Upper lobe of left lung (tissue), 6 donors: ENCODE measurements at regions not wholly inside any gene's neighbourhood (a gene's known extent, or its start where the extent isn't known, plus 50 kb on each side); places are given as distances from the start of the nearest gene placed in this dataset.

Source experiments
- ATAC-seq, 2 donors: fragments of 200-7000 bp; cut with Tn5 transposase; one replicate each; pipeline ENCODE4 v1.9.1; 2022; ENCODE audit warnings: mild to moderate bottlenecking in 2 of 2, moderate library complexity in 2 of 2; ENCODE audit not compliant: low FRiP score in 2 of 2
- DNase-seq, 2 donors: peaks; one replicate each; pipeline ENCODE4 v3.0.0-alpha.2; 2019 to 2020
- H3K27ac ChIP-seq, 4 donors: fragments of 200-600 bp; sonication (generic); one replicate each; pipeline ENCODE4 v1.5.1; 2016 to 2019
- H3K27me3 ChIP-seq, 4 donors: fragments of 200-600 bp; sonication (generic); one replicate each; pipeline ENCODE4 v1.5.1; 2017 to 2019
- H3K36me3 ChIP-seq, 4 donors: fragments of 200-600 bp; sonication (generic); one replicate each; pipeline ENCODE4 v1.5.1; 2016 to 2019
- H3K4me1 ChIP-seq, 4 donors: fragments of 200-600 bp; sonication (generic); one replicate each; pipeline ENCODE4 v1.5.1; 2018 to 2019
- H3K4me3 ChIP-seq, 4 donors: fragments of 200-600 bp; sonication (generic); one replicate each; pipeline ENCODE4 v1.5.1; 2017 to 2019; ENCODE audit warnings: mild to moderate bottlenecking in 2 of 4, moderate library complexity in 1 of 4
- H3K9me3 ChIP-seq, 4 donors: fragments of 200-600 bp; sonication (generic); one replicate each; pipeline ENCODE4 v1.5.1; 2018 to 2019
- EP300 ChIP-seq, 4 donors: sonication (generic); formaldehyde crosslinking; IDR thresholded peaks; one replicate each; pipeline ENCODE4 v1.5.1; 2017; ENCODE audit warnings: antibody characterized with exemption in 4 of 4, control low read depth in 2 of 4
- POLR2A ChIP-seq, 4 donors: fragments of 450-650 bp; IDR thresholded peaks; one replicate each; pipeline ENCODE4 v1.5.1; 2016 to 2017; ENCODE audit warnings: antibody characterized with exemption in 4 of 4, mild to moderate bottlenecking in 2 of 4
- POLR2AphosphoS5 ChIP-seq, 2 donors: sonication (generic); formaldehyde crosslinking; IDR thresholded peaks; one replicate each; pipeline ENCODE4 v1.5.1; 2017; ENCODE audit warnings: antibody characterized with exemption in 2 of 2
- WGBS, 2 donors: methylation state at CpG; one replicate each; pipeline ENCODE4 v1.1.5; 2017 to 2018; 5-methylcytosine and 5-hydroxymethylcytosine counted together
- TF ChIP-seq, protein P1 (sequence below), 6 experiments: fragments of 450-650 bp in 4 of 6; fragments of 200-600 bp in 2 of 6; sonication (generic) in 2 of 6; IDR thresholded peaks; one replicate each; pipeline ENCODE4 v1.5.1; 2016 to 2019; ENCODE audit warnings: antibody characterized with exemption in 6 of 6
- donor health status: DM: no; HTN: no; CAD: no; lungs with moderate emphysema.
- donor health status: DM: no; HTN: yes; CAD: no; lungs with severe emphysema.

DNA sequence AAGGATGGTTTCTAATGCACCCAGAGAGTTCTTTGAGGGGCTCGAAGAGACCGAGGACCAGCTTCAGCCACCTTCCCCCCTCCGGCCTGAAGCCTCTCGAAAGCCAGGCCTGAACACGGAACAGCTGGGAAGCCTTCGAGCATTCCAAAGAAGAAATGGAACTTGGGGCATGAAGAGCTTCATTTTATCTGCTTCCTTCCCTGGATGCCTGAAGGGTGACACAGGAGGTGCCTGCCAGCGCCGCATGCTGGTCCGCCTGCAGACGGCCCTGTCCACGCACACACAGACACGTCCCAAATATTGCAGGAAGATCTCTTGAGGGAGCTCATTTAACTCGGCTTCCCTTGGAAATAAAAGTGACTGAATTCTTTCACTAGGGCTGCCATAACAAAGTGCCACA lies 73.7 kb downstream of the TOMM20 start:
- TF ChIP-seq, protein P1, sequence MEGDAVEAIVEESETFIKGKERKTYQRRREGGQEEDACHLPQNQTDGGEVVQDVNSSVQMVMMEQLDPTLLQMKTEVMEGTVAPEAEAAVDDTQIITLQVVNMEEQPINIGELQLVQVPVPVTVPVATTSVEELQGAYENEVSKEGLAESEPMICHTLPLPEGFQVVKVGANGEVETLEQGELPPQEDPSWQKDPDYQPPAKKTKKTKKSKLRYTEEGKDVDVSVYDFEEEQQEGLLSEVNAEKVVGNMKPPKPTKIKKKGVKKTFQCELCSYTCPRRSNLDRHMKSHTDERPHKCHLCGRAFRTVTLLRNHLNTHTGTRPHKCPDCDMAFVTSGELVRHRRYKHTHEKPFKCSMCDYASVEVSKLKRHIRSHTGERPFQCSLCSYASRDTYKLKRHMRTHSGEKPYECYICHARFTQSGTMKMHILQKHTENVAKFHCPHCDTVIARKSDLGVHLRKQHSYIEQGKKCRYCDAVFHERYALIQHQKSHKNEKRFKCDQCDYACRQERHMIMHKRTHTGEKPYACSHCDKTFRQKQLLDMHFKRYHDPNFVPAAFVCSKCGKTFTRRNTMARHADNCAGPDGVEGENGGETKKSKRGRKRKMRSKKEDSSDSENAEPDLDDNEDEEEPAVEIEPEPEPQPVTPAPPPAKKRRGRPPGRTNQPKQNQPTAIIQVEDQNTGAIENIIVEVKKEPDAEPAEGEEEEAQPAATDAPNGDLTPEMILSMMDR (IDR thresholded peaks at IDR 0.05) = no peak
- TF ChIP-seq POLR2AphosphoS5 (IDR thresholded peaks at IDR 0.05) (no peak), EP300 (IDR thresholded peaks at IDR 0.05) (no peak), POLR2A (IDR thresholded peaks at IDR 0.05) (no peak)
- DNase-seq (no peak), ATAC-seq (no peak)
- Histone ChIP-seq H3K36me3 (no peaks in the 10 kb centered on the region), H3K4me1 (peaks cover 0 to 4% (median 2%) of the 10 kb centered on the region in 4 donors), H3K9me3 (no peaks in the 10 kb centered on the region), H3K4me3 (no peak overlapping the region), H3K27ac (no peak overlapping the region), H3K27me3 (no peaks in the 10 kb centered on the region)
- WGBS, 2 donors = 94 to 95% methylated on average over 13 of the region's 13 CpGs

DNA sequence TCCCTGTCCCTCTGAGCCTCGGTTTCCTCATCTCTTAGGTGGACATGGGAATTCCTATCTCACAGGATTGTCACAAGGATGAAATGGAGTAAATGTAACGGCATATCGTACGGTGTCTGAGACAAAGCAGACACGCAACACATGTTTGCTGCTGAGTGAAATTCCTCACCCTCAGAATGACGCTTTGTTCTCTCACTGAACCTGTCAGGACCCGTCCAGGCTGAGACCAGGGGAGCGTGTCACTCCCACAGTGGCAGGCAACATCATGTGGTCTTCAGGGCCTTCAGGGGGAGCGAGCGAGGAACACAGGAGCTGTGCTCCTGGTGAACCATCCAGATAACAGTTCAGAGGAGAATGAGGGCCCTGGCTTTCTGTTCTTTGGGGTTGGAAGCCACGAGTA lies 74.2 kb downstream of the TOMM20 start:
- no peaks in the 10 kb centered on the region for H3K9me3 ChIP-seq
- 96% methylated on average over 11 of the region's 11 CpGs for whole genome bisulfite sequencing, 2 donors
- peaks cover 0 to 4% (median 2%) of the 10 kb centered on the region in 4 donors for H3K4me1 ChIP-seq
- DNase-seq (no peak), ATAC-seq (no peak)
- H3K36me3 ChIP-seq = no peaks in the 10 kb centered on the region
- H3K27ac ChIP-seq = no peak overlapping the region
- no peak for TF ChIP-seq EP300 (IDR thresholded peaks at IDR 0.05)
- no peak for TF ChIP-seq POLR2AphosphoS5 (IDR thresholded peaks at IDR 0.05)
- TF ChIP-seq, protein P1 (IDR thresholded peaks at IDR 0.05) = no peak
- TF ChIP-seq POLR2A (IDR thresholded peaks at IDR 0.05) = no peak
- H3K27me3 ChIP-seq = no peaks in the 10 kb centered on the region
- no peak overlapping the region for H3K4me3 ChIP-seq

- Histone ChIP-seq H3K9me3 (no peaks in the 10 kb centered on the region), H3K27ac (no peak overlapping the region), H3K27me3 (no peaks in the 10 kb centered on the region), H3K4me1 (peaks cover 5 to 20% (median 15%) of the 10 kb centered on the region in 4 donors), H3K36me3 (no peaks in the 10 kb centered on the region), H3K4me3 (no peak overlapping the region)
- no peak for ATAC-seq
- DNase-seq = peak in 1 of 2 donors; percentile 56
- TF ChIP-seq EP300 (IDR thresholded peaks at IDR 0.05) = no peak
- TF ChIP-seq POLR2AphosphoS5 (IDR thresholded peaks at IDR 0.05) = no peak
- TF ChIP-seq POLR2A (IDR thresholded peaks at IDR 0.05) = no peak
- TF ChIP-seq, protein P1 (IDR thresholded peaks at IDR 0.05) = no peak
- 84% methylated on average over 12 of the region's 12 CpGs for WGBS, 2 donors
These were observed 76.3 kb downstream of the TOMM20 start for GRCh38 chr1:235052067-235053008.

DNA sequence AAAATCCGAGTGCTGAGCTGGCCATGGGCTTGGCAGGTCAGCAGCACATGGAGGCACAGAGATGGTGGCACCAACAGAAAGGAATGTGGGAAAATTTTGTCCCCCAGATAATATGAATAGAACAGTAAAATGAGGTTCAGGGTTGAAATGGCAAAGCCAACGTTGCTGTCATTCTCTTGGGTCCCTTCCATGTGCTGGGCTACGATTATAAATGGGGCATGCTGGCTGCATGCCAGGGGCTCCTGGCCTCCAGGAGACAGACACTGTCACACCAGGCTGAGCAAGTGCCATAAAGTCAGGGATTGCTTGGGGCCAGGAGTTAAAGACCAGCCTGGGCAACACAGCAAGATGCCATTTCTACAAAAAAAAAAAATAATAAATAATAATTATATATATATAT lies 77.1 kb downstream of the TOMM20 start:
- Histone ChIP-seq H3K4me3 (no peak overlapping the region), H3K27ac (no peak overlapping the region), H3K27me3 (no peaks in the 10 kb centered on the region), H3K36me3 (no peaks in the 10 kb centered on the region), H3K9me3 (no peaks in the 10 kb centered on the region), H3K4me1 (peaks cover 8 to 24% (median 19%) of the 10 kb centered on the region in 4 donors)
- DNase-seq (no peak), ATAC-seq (no peak)
- WGBS, 2 donors = 51 to 61% methylated on average over 3 of the region's 3 CpGs
- TF ChIP-seq POLR2AphosphoS5 (IDR thresholded peaks at IDR 0.05) (no peak), EP300 (IDR thresholded peaks at IDR 0.05) (no peak), POLR2A (IDR thresholded peaks at IDR 0.05) (no peak)
- TF ChIP-seq, protein P1 (IDR thresholded peaks at IDR 0.05) = no peak
